Neural cell (in vitro differentiated cells): ENCODE measurements at regions not wholly inside any gene's neighbourhood (a gene's known extent, or its start where the extent isn't known, plus 50 kb on each side); places are given as distances from the start of the nearest gene placed in this dataset.

ENCODE experiments used
- CTCF ChIP-seq: fragments of 450-650 bp; IDR thresholded peaks from 2 replicates; pipeline ENCODE4 v1.5.1; 2014; ENCODE audit warnings: antibody characterized with exemption, mild to moderate bottlenecking, moderate library complexity; ENCODE audit not compliant: poor library complexity, severe bottlenecking
- EP300 ChIP-seq: fragments of 450-650 bp; conservative IDR thresholded peaks from 2 replicates; pipeline ENCODE4 v1.6.1; 2014; ENCODE audit warnings: antibody characterized with exemption, mild to moderate bottlenecking, moderate library complexity; ENCODE audit not compliant: poor library complexity, severe bottlenecking
- EZH2 ChIP-seq: fragments of 200-600, 300-800 bp; shearing (Covaris generic), sonication (generic); IDR thresholded peaks from 2 replicates; pipeline ENCODE4 v1.6.1; 2014; ENCODE audit warnings: antibody characterized with exemption, low read length, borderline replicate concordance, mild to moderate bottlenecking; ENCODE audit not compliant: insufficient read depth, poor library complexity, severe bottlenecking
- POLR2AphosphoS5 ChIP-seq: IDR thresholded peaks from 2 replicates; pipeline ENCODE4 v1.6.1; 2012
- SMC3 ChIP-seq: fragments of 450-650 bp; conservative IDR thresholded peaks from 2 replicates; pipeline ENCODE4 v1.6.1; 2014; ENCODE audit warnings: antibody characterized with exemption, mild to moderate bottlenecking, moderate library complexity; ENCODE audit not compliant: poor library complexity

- TF ChIP-seq POLR2AphosphoS5, result no peak
- TF ChIP-seq CTCF, result no peak
- no peak for TF ChIP-seq EZH2
- TF ChIP-seq SMC3, result no peak
- TF ChIP-seq EP300, result no peak
These were observed 167.2 kb downstream of the NDFIP2 start for GRCh38 chr13:79648191-79648590.
